ENCODE measurements at regions not wholly inside any gene's neighbourhood (a gene's known extent, or its start where the extent isn't known, plus 50 kb on each side); places are given as distances from the start of the nearest gene placed in this dataset.
A peak's percentile ranks its signal among the peaks of the same experiment; 100 is the strongest.

DNA sequence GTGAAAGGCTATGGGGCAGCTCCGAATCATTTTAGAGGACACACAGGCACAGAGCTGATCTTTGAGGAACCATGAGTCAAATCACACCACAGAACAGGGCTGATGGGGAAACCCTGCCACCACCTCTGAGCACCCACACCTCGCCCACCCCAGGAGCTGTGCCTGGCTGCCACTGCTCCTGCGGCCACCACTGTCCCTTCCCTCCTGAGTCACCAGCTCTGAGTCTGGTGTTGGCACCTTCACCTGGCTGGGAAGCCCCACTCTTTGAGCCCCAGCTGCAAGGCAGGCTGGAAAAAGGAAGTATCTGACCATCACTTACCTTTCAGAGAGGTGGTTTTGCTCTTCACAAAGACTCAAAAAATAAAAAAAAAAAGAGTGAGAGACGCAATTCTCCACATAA, 63.6 kb upstream of the MEF2A start:
- no peak overlapping the region for H3K4me3 ChIP-seq (ENCODE audit: low read length)
- TF ChIP-seq, protein P1, sequence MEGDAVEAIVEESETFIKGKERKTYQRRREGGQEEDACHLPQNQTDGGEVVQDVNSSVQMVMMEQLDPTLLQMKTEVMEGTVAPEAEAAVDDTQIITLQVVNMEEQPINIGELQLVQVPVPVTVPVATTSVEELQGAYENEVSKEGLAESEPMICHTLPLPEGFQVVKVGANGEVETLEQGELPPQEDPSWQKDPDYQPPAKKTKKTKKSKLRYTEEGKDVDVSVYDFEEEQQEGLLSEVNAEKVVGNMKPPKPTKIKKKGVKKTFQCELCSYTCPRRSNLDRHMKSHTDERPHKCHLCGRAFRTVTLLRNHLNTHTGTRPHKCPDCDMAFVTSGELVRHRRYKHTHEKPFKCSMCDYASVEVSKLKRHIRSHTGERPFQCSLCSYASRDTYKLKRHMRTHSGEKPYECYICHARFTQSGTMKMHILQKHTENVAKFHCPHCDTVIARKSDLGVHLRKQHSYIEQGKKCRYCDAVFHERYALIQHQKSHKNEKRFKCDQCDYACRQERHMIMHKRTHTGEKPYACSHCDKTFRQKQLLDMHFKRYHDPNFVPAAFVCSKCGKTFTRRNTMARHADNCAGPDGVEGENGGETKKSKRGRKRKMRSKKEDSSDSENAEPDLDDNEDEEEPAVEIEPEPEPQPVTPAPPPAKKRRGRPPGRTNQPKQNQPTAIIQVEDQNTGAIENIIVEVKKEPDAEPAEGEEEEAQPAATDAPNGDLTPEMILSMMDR (conservative IDR thresholded peaks at IDR 0.05; ENCODE audit: low read length): no peak
- no peak for DNase-seq (ENCODE audit: low read depth)

DNA sequence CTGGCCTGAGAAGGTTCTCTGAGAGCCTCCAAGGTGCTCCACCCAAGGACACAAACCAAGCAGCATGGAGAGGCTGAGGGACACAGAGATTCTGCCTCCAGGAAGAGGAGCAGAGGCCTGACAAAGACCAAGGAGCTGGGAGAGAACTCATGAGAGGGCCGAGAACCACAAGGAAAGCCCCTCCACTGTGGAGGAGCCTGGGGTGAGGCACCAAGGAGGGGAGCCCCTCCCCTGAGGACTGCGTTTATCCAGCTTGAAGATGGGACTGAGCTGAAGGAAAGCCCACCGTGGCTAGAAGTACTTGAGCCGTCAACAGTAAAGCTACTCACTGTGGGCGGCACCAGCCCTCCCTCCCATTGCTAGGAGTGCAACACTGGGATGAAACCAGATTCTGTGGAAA, 63.1 kb upstream of the MEF2A start:
- no peak overlapping the region for H3K4me3 ChIP-seq (ENCODE audit: low read length)
- DNase-seq (ENCODE audit: low read depth): no peak
- TF ChIP-seq, protein P1 (conservative IDR thresholded peaks at IDR 0.05; ENCODE audit: low read length): no peak

DNA sequence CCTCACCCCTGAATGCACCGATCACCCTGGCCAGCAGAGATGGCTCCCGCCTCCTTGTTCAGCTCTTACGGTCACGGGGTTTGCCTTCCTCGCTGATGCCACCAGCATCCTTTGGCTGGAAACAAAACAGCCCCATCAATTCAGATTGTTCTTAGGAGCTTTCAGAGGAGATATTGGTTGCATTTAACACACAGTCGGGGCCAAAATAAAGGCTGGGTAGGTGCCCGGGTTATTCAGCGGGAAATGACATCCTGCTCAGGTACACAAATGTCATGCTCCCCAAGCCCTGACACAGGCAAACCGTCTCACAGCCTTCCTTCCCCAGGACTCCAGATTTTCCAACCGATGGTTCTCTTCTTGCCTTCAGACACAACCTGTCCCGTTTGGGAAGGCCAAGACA, 62.4 kb upstream of the MEF2A start:
- TF ChIP-seq, protein P1 (conservative IDR thresholded peaks at IDR 0.05; ENCODE audit: low read length): no peak

DNA sequence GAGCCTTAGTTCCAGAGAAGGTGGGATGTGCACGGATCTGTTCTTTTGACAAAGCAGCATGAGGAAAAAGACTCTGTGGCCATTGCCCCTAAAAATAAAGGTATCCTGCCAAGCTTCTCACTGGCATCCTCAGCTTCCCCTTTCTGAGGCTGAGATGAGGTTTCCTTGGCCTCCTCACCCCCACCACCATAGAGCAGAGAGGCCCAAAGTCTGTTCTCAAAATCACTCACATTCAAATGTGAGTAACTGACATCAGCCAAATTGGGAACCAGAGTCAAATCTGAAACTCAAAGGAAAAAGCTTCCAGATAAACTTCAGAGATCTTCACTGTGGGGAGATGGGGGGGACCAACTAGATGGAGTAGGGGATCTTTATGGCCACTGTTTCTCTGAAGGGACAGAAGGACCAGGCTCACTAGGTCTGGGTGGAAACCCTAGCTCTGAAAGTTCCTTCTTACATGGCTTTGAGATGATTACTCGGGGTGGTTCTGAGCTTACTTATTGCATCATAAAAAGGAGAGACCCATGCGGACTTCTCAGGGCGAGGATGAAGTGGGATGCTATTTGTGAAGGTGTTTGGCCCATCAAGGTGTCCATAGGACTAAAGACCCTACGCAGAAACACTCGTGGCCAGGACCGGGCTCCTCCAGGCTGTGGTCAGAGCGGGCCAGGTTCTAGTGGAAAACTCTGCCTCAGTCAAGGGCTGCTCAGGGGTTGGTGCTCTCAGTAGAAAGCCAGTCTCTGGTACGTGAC, 61.5 kb upstream of the MEF2A start:
- DNase-seq (ENCODE audit: low read depth): no peak
- no peak overlapping the region for H3K4me3 ChIP-seq (ENCODE audit: low read length)
- TF ChIP-seq, protein P1 (conservative IDR thresholded peaks at IDR 0.05; ENCODE audit: low read length): no peak; the same call in 1 of the 2 replicates

More for the DNA sequence above, 62.4 kb upstream of the MEF2A start:
- H3K4me3 ChIP-seq (ENCODE audit: low read length): no peak overlapping the region
- no peak for DNase-seq (ENCODE audit: low read depth)

DNA sequence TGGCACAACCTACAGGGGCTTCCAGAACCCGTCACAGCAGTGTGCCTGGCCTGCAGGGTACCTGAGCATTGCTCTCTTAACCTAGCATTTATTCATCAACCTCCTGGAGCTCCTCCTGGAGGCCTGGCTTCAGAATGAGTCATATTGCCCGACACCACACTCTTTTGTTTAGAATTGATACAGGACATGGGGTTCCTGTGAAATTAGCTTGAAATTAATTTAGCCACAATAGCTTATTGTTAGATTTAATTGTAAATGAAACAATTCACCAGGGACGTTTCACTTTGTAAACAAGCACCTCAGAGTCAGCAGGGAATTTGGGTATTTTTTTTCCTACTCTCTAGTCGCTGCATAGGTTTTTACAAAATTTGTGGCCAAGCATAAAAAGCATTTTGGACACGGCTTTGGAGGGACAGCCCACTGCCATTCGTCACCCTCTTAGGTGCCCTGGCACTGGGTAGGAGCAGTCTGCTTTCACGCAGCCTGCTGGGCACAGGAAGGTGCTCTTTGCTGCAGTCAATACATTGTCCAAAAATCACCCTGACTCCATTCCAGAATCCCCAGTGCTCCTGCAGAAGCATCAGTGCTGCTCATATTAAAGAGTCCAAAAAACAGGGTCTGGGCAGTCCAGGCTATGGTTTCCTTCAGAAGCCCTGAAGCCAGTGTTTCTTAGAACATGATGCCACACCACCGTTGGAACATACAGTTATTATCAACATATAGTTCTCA, 60.8 kb upstream of the MEF2A start:
- no peak for DNase-seq (ENCODE audit: low read depth)
- TF ChIP-seq, protein P1 (conservative IDR thresholded peaks at IDR 0.05; ENCODE audit: low read length): peak; percentile 12
- H3K4me3 ChIP-seq (ENCODE audit: low read length): no peak overlapping the region

DNA sequence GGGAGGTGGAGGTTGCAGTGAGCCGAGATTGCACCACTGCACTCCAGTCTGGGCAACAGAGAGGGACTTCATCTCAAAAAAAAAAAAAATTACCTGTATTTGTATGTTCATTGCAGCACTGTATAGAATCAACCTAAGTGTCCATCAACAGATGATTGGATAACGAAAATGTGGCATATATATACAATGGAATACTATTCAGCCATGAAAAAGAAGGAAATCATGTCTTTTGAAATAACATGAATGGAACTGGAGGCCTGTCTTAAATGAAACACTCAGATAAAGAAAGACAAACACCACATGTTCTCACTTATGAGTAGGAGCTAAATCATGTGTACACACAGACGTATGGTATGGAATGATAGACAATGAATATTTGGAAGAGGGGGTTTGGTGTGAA, 59.4 kb upstream of the MEF2A start:
- TF ChIP-seq, protein P1 (conservative IDR thresholded peaks at IDR 0.05; ENCODE audit: low read length): no peak
- H3K4me3 ChIP-seq (ENCODE audit: low read length): no peak overlapping the region
- no peak for DNase-seq (ENCODE audit: low read depth)

Data from AG10803 (cell line).